H1 (cell line): ENCODE measurements at regions not wholly inside any gene's neighbourhood (a gene's known extent, or its start where the extent isn't known, plus 50 kb on each side); places are given as distances from the start of the nearest gene placed in this dataset.

Source experiments
- EGR1 ChIP-seq: IDR thresholded peaks from 2 replicates; pipeline ENCODE4 v1.6.1; 2011; ENCODE audit warnings: low read depth, low read length, borderline replicate concordance
- GTF2F1 ChIP-seq: IDR thresholded peaks from 2 replicates; pipeline ENCODE4 v1.6.1; 2012; ENCODE audit warnings: low read depth, low read length, improper control_type of control experiment, borderline replicate concordance
- HDAC2 ChIP-seq, 2 experiments: fragments of 300-600 bp in 1 of 2; sonication (generic) in 1 of 2; IDR thresholded peaks; 2 replicates each; pipeline ENCODE4 v1.6.1; 2011 to 2012; ENCODE audit warnings: low read depth in 2 of 2, low read length in 2 of 2, mild to moderate bottlenecking in 2 of 2, moderate library complexity in 2 of 2, borderline replicate concordance in 1 of 2, inconsistent platforms in 1 of 2
- JUND ChIP-seq: IDR thresholded peaks from 2 replicates; pipeline ENCODE4 v1.6.1; 2011; ENCODE audit warnings: mild to moderate bottlenecking, improper control_type of control experiment, low read length
- KDM4A ChIP-seq: IDR thresholded peaks from one replicate; pipeline ENCODE4 v1.7.1; 2012; ENCODE audit warnings: low read depth, mild to moderate bottlenecking, moderate library complexity, low read length, inconsistent platforms; ENCODE audit not compliant: severe bottlenecking
- POU5F1 ChIP-seq: IDR thresholded peaks from 2 replicates; pipeline ENCODE4 v1.6.1; 2011; ENCODE audit warnings: low read depth, mild to moderate bottlenecking, low read length, moderate library complexity
- SIRT6 ChIP-seq: IDR thresholded peaks from one replicate; pipeline ENCODE4 v1.7.1; 2012; ENCODE audit warnings: low read length, inconsistent platforms
- SP2 ChIP-seq: IDR thresholded peaks from 2 replicates; pipeline ENCODE4 v1.6.1; 2012; ENCODE audit warnings: mild to moderate bottlenecking, low read length, inconsistent platforms
- SP4 ChIP-seq: IDR thresholded peaks from 2 replicates; pipeline ENCODE4 v1.6.1; 2012; ENCODE audit warnings: low read length, inconsistent platforms
- YY1 ChIP-seq: IDR thresholded peaks from 2 replicates; pipeline ENCODE4 v1.6.1; 2011; ENCODE audit warnings: low read depth, mild to moderate bottlenecking, low read length
- TF ChIP-seq, protein P1 (sequence below): fragments of 300-600 bp; sonication (generic); IDR thresholded peaks from 2 replicates; pipeline ENCODE4 v1.7.1; 2012; ENCODE audit warnings: low read length, moderate library complexity, mild to moderate bottlenecking, inconsistent platforms; ENCODE audit not compliant: insufficient replicate concordance
- TF ChIP-seq, protein P2 (sequence below): IDR thresholded peaks from 2 replicates; pipeline ENCODE4 v1.6.1; 2011; ENCODE audit warnings: low read length, improper control_type of control experiment

DNA sequence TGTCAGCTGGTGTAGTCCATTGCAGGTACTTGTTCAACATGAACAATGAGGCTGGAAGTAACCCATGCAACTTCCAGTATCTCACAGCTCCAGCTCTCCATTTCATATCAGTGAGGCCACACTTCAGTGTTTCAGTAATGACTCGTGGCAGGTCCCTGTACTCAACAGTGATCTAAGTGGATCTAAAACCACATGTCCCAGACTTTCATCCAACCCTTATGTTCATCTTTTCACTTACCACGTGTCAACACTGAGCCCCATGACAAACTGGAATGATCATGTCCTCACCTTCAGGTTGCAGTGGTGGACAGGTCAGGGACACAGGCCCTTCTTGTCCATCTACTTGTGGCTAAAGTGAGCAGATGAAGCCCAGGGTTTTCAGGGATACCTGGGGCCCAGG, 155.0 kb upstream of the GRB10 start (continued):
- TF ChIP-seq, protein P1, sequence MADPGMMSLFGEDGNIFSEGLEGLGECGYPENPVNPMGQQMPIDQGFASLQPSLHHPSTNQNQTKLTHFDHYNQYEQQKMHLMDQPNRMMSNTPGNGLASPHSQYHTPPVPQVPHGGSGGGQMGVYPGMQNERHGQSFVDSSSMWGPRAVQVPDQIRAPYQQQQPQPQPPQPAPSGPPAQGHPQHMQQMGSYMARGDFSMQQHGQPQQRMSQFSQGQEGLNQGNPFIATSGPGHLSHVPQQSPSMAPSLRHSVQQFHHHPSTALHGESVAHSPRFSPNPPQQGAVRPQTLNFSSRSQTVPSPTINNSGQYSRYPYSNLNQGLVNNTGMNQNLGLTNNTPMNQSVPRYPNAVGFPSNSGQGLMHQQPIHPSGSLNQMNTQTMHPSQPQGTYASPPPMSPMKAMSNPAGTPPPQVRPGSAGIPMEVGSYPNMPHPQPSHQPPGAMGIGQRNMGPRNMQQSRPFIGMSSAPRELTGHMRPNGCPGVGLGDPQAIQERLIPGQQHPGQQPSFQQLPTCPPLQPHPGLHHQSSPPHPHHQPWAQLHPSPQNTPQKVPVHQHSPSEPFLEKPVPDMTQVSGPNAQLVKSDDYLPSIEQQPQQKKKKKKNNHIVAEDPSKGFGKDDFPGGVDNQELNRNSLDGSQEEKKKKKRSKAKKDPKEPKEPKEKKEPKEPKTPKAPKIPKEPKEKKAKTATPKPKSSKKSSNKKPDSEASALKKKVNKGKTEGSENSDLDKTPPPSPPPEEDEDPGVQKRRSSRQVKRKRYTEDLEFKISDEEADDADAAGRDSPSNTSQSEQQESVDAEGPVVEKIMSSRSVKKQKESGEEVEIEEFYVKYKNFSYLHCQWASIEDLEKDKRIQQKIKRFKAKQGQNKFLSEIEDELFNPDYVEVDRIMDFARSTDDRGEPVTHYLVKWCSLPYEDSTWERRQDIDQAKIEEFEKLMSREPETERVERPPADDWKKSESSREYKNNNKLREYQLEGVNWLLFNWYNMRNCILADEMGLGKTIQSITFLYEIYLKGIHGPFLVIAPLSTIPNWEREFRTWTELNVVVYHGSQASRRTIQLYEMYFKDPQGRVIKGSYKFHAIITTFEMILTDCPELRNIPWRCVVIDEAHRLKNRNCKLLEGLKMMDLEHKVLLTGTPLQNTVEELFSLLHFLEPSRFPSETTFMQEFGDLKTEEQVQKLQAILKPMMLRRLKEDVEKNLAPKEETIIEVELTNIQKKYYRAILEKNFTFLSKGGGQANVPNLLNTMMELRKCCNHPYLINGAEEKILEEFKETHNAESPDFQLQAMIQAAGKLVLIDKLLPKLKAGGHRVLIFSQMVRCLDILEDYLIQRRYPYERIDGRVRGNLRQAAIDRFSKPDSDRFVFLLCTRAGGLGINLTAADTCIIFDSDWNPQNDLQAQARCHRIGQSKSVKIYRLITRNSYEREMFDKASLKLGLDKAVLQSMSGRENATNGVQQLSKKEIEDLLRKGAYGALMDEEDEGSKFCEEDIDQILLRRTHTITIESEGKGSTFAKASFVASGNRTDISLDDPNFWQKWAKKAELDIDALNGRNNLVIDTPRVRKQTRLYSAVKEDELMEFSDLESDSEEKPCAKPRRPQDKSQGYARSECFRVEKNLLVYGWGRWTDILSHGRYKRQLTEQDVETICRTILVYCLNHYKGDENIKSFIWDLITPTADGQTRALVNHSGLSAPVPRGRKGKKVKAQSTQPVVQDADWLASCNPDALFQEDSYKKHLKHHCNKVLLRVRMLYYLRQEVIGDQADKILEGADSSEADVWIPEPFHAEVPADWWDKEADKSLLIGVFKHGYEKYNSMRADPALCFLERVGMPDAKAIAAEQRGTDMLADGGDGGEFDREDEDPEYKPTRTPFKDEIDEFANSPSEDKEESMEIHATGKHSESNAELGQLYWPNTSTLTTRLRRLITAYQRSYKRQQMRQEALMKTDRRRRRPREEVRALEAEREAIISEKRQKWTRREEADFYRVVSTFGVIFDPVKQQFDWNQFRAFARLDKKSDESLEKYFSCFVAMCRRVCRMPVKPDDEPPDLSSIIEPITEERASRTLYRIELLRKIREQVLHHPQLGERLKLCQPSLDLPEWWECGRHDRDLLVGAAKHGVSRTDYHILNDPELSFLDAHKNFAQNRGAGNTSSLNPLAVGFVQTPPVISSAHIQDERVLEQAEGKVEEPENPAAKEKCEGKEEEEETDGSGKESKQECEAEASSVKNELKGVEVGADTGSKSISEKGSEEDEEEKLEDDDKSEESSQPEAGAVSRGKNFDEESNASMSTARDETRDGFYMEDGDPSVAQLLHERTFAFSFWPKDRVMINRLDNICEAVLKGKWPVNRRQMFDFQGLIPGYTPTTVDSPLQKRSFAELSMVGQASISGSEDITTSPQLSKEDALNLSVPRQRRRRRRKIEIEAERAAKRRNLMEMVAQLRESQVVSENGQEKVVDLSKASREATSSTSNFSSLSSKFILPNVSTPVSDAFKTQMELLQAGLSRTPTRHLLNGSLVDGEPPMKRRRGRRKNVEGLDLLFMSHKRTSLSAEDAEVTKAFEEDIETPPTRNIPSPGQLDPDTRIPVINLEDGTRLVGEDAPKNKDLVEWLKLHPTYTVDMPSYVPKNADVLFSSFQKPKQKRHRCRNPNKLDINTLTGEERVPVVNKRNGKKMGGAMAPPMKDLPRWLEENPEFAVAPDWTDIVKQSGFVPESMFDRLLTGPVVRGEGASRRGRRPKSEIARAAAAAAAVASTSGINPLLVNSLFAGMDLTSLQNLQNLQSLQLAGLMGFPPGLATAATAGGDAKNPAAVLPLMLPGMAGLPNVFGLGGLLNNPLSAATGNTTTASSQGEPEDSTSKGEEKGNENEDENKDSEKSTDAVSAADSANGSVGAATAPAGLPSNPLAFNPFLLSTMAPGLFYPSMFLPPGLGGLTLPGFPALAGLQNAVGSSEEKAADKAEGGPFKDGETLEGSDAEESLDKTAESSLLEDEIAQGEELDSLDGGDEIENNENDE = no peak
- TF ChIP-seq GTF2F1 (no peak), KDM4A (no peak), SP4 (no peak), HDAC2 (IDR thresholded peaks at IDR 0.05; ENCODE audit: borderline replicate concordance in 1 of 2, low read depth in 2 of 2, low read length in 2 of 2) (no peak), SP2 (no peak), POU5F1 (no peak), SIRT6 (no peak), EGR1 (no peak), YY1 (no peak), JUND (no peak)
- TF ChIP-seq, protein P2, sequence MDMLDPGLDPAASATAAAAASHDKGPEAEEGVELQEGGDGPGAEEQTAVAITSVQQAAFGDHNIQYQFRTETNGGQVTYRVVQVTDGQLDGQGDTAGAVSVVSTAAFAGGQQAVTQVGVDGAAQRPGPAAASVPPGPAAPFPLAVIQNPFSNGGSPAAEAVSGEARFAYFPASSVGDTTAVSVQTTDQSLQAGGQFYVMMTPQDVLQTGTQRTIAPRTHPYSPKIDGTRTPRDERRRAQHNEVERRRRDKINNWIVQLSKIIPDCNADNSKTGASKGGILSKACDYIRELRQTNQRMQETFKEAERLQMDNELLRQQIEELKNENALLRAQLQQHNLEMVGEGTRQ = no peak
